ENCODE measurements at regions not wholly inside any gene's neighbourhood (a gene's known extent, or its start where the extent isn't known, plus 50 kb on each side); places are given as distances from the start of the nearest gene placed in this dataset.
"Not testable (repeated sequence)": the region's sequence is repeated elsewhere in the genome, so short reads cannot be mapped to it uniquely, and the experiment has no call there.

- no peak for DNase-seq
These were observed 95.8 kb upstream of the RAP1B start for GRCh38 chr12:68514807-68515411.

- no peak for DNase-seq
These were observed 94.9 kb upstream of the RAP1B start for GRCh38 chr12:68515793-68516192.

GRCh38 chr12:68521321-68521839 is 89.3 kb upstream of the RAP1B start:
- no peak for DNase-seq

- DNase-seq, result no peak
These were observed 88.7 kb upstream of the RAP1B start for GRCh38 chr12:68521848-68522502.

DNA sequence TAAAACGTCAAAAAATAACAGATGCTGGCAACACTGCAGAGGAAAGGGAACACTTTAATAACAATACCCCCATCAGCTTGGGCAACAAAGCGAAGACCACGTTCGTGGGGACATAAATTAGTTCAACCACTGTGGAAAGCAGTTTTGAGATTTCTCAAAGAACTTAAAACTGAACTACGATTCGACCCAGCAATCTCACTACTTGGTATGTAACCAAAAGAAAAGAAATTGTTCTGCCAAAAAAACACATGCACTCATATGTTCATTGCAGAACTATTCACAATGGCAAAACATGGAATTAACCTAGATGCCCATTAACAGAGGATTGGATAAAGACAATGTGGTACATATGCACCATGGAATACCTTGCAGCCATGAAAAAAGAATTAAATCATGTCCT is 81.2 kb upstream of the RAP1B start:
- no peak for DNase-seq

DNA sequence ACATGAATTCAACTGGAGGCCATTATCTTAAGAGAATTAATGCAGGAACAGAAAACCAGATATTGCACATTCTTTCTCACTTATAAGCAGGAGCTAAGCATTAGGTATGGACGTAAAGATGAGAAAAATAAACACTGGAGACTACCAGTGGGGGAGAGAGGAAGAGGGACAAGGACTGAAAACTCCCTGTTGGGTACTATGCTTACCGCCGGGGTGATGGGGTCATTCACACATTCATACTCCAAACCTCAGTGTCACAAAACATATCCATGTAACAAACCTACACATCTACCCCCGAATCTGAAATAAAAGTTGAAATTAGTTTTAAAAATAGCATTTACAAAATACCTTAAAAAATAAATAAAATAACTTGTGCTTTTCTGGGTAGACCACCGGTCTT is 80.8 kb upstream of the RAP1B start:
- no peak for DNase-seq

GRCh38 chr12:68530299-68530698 is 80.4 kb upstream of the RAP1B start:
- DNase-seq, result no peak

- DNase-seq, result no peak
These were observed 79.7 kb upstream of the RAP1B start for GRCh38 chr12:68530965-68531364.

DNA sequence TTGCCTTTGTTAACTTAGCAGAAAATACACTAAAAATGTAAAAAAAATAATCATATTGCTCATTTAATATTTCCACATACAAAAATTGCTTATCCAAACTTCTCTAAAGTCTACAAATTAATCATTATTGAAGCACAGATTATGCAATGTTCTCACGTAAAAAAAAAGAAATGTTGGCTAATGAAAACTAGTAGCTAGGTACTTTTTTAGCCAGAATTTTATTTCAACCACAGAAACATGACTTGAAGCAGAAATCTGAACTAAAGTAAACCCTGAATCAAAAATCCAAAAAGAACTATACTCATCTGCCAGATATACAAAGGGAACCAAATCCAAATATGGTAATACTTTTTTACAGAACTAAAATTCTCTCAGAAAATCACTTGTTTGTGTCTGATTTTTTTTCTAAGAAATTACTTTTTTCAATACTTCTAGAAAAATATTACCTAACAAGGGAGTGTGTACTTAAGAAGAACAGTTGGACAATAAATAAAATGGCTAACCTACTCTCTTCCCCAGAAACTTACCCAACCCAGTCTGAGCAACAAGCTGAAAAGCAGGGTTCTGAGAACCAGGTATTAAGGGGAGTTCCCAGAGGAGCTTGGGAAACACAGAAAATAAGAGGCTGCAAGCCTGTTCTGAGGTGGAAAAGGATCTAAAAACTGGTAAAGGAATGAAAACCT is 78.4 kb upstream of the RAP1B start:
- DNase-seq, result no peak

GRCh38 chr12:68532887-68533248 is 77.8 kb upstream of the RAP1B start:
- no peak for DNase-seq

DNA sequence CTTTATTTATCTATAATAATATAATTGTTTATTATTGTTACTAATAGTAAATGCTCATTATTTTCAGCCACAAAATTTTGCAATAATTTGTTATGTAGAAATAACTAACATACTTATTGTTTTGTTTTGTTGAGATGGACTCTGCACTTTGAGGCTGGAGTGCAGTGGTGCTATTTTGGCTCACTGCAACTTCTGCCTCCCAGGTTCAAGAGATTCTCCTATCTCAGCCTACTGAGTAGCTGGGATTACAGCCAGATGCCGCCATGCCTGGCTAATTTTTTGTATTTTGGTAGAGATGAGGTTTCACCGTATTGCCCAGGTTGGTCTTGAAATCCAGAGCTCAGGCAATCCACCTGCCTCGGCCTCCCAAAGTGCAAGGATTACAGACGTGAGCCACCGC is 76.6 kb upstream of the RAP1B start:
- DNase-seq, result no peak

DNA sequence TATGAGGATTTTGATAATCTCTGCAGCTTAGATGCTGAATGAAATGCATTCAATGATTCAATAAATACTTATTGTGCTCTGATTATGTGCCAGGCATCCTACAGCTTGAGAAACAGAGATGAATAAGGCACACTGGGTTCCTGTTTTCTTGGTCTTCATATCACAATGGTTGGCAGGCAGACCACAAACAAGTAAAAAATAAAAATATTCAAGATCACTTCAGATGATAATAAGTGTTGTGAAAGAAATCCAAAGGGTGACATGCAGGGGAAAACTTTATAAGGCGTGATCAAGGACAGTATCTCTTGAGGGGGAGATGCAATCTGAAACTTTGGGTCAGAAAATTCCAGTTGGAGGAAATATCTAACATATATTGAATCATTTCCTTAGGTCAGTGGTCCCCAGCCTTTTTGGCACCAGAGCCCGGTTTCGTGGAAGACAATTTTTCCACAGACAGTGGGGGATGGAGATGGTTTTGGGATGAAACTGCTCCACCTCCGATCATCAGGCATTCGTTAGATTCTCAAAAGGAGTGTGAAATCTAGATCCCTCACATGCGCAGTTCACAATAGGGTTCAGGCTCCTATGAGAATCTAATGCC is 73.7 kb upstream of the RAP1B start:
- DNase-seq, result no peak

DNA sequence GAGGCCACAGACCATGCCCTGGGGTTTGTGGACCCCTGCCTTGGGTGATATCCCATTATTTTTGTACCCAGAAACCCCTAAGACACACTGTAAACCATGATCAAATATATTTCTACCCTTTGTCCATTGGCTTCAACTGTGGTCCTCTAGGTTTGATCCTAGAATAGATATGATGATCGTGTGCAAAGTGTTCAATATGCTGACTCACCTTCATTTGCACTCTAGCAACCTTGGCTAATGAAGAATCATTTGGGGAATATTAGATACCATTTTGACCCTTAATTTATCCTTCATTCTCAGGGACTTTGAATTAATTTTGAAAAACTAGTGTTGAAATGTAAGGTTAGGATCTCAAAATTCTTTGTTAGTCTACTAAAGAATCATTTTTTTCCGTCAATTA is 73.1 kb upstream of the RAP1B start:
- no peak for DNase-seq

DNA sequence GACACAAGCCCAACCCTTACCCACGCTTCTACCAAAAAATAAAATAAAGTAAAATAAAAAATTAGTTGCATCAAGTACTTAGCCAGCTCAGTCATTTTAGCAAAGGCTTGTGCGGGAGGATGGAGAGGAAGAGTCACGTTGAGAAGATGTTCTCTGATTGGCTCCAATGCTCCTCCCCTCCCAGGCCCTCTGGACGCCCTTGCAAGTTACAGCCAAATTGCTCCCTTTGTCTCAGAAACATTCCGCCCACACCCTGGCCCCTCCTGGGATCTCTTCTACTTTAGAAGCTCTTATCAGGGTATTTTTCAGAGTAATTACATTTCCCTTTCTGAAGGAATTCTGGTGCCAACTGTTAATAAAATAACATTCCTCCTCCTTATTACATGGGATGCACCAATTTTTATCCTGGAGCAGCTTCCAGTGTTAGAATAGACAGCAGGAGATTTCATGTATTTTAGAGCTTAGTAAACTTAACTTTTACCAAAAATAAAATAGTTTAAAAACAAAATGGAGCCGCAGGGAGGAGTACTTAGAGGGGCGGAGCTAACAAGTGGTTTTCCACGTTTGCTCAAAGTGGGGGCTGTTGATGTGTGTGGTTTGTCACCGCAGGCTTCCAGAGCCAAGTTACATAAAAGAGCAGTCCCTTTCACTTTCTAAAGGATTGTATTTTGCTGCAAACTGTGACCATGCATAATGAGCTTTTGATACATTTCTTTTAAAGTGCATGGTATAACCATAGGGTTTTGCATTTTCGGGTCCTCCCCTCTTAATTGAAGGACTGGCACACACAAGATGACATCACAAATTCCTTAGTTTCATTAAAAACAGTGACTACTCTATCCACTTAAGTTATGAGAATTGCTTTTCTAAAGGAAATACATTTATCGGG is 71.7 kb upstream of the RAP1B start:
- peak; percentile 35 to 46 for DNase-seq

DNA sequence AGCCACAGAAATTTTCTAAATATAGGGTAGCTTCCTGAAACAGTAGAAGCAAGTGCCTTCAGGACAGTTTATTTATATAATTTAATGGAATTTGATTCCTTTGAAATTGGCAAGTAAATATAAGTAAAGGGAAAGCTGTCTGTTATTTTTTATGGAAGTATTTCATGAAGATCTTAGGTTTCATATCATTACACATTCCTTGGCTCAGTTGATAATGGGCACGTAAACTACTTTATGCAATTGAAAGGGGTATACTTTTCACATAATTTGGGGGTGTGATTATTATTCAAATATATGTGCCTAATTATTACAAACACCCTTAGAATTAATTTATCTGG is 71.1 kb upstream of the RAP1B start:
- no peak for DNase-seq

DNA sequence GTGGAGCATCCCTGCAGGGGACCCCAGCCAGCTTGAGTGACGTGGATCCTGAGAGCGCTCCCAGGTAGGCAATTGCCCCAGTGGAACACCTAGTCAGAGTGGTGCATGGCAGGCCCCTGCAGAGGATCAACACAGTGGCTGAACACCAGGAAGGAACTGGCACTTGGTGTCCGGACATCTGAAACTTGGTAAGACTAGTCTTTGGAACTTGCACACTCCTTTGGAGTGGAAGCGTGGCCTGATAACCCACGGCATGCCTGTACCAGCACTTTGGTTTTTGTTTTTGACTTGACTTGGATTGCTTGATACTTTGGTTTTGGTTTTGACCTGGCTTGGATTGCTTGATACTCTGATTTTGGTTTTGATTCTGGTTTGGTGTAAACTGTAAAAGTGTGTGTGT is 69.9 kb upstream of the RAP1B start:
- not testable (repeated sequence) for DNase-seq

DNA sequence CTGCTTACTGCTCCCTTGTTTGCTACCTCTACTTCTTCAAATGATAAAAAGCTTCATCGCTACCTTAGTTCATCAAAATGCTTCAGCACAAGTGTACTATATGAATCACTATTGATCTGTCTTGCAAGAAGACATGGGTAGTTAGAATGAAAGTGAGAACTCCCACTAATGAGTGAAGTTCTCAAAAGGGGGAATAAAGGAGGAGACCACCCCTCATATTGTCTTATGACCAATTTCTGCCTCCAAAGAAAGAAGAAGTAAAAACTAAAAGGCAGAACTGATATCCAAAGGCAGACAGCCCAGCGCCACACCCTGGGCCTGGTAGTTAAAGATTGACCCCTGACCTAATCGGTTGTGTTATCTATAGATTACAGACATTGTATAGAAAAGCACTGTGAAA is 63.4 kb upstream of the RAP1B start:
- DNase-seq, result not testable (repeated sequence)

GRCh38 chr12:68552605-68553195 is 58.0 kb upstream of the RAP1B start:
- not testable (repeated sequence) for DNase-seq

- DNase-seq, result no peak
These were observed 53.5 kb upstream of the RAP1B start for GRCh38 chr12:68557011-68557730.

DNA sequence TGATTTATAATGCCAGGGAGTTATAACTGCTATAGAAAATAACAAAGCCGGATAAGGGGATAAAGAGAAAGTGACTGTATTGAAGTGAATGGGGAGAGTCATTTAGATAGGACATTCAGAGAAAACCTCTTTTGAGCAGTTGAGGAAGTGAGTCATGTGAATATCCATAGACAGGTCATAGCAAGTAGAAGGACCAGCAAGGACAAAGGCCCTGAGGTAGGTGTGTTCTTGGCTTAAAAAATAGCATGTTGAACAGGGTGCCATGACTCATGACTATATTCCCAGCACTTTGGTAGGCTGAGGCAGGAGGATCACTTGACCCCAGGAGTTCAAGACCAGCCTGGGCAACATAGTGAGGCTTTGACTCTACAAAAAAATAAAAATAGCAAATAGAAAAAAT is 51.5 kb upstream of the RAP1B start:
- DNase-seq, result no peak

DNA sequence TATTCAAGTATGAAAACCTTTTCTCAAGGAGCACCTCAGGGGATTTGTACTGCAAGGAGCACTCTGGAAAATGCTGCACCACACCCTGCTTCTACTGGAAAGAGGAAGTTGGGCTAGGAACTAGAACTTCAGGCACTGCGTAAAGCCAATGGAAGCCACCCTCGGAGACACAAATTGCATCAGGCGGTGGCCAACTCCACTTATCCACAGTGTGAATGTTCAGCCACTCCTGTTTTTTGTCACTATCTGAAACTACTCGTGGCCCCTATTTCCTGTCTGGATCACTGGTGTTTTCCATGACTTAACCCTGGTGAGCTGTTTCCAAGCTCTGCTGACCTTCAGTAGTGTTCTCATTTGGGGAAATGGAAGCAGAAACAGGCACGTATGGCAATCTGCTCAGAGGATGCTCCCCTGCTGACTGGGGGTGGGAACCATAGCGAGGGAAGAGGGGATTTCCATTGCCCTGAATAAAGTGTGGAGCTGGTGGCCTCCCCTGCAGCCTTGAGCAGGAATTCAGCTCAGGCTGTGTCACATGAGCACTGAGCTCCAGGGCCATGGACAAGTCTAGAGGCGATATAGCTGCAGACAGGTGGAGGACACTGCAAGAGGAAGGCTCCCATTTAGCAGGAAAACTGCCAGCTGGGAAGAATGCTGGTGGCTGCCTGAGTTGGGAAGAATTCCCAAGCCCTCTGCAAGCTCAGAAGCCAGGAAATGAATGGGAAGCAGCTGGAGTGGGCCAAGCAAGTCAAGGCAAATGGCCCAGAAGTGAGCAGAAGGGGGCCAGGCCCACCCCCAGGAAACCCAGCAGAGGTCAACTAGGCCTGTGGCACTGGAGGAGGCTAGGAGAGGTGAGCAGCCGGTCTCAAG is 50.5 kb upstream of the RAP1B start:
- no peak for DNase-seq
